ENCODE measurements at regions not wholly inside any gene's neighbourhood (a gene's known extent, or its start where the extent isn't known, plus 50 kb on each side); places are given as distances from the start of the nearest gene placed in this dataset.
"Not testable (repeated sequence)": the region's sequence is repeated elsewhere in the genome, so short reads cannot be mapped to it uniquely, and the experiment has no call there.

DNA sequence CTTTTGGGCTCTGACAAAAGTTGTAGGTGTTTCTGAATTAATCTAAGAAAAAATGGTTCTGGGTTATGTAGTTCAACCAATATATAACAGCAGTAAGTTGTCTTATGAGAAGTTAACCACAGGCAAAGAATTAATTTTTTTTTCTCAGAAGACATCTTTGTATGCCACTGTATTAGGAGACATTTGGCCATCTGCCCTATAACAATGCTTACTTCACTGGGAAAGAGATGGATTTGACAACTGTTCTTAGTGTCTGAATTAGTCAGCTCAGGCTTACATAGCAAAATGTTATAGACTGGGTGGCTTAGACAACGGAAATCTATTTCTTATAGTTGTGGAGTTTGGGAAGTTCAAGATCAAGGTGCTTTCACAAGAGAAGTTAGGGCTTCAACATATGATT lies 508.1 kb downstream of the STIM2 start:
- no peak for TF ChIP-seq TAF1 (IDR thresholded peaks at IDR 0.05; ENCODE audit: borderline replicate concordance, low read depth, low read length)
- no peak for TF ChIP-seq POLR2A (IDR thresholded peaks at IDR 0.05; ENCODE audit: low read depth, low read length)
- no peak for TF ChIP-seq POLR2AphosphoS5 (IDR thresholded peaks at IDR 0.05; ENCODE audit: low read depth, low read length)
- no peak for DNase-seq (ENCODE audit: insufficient read length)
- FAIRE-seq, result no peak

DNA sequence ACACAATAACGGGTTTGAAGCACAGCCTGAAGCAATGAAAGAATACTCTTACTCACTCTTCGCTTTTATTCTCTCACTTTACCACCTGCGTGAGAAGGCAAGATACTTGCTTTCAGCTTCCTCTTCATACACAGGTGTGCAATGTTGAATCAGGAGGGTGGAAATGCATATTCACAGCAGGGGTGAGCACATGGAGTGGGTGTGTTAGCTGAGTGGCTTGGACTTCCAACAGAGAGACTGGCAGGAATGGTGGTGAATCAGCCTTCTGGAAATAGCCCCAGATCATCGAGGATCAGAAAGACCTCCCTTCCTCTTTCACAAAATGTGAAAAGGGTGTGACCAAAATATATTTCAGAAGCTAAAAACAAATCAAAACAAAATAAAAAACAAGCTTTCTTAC lies 521.2 kb downstream of the STIM2 start:
- DNase-seq (ENCODE audit: insufficient read length), result no peak
- TF ChIP-seq TAF1 (IDR thresholded peaks at IDR 0.05; ENCODE audit: borderline replicate concordance, low read depth, low read length), result no peak
- no peak for TF ChIP-seq POLR2A (IDR thresholded peaks at IDR 0.05; ENCODE audit: low read depth, low read length)
- TF ChIP-seq POLR2AphosphoS5 (IDR thresholded peaks at IDR 0.05; ENCODE audit: low read depth, low read length), result no peak
- FAIRE-seq, result no peak

DNA sequence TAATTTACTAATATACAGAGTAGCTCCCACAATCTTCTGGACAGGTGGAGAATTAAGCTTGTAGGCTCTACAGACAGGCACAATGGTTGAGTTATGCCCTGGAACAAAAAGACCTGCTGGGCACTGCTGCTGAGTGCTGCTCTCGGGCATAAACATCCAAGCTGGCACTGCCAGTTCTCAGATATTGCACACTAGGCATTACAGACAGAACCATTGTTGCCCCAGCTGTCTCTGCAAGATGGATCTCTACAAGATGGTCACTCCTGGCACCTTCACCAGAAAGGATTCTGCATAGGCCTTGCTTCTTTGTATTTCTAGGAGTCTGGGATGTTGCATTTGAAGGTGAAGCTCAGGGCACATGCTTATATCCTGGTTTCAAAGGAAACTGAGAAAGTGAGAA lies 527.1 kb downstream of the STIM2 start:
- no peak for DNase-seq (ENCODE audit: insufficient read length)
- FAIRE-seq, result no peak
- TF ChIP-seq POLR2A (IDR thresholded peaks at IDR 0.05; ENCODE audit: low read depth, low read length) (no peak), TAF1 (IDR thresholded peaks at IDR 0.05; ENCODE audit: borderline replicate concordance, low read depth, low read length) (no peak), POLR2AphosphoS5 (IDR thresholded peaks at IDR 0.05; ENCODE audit: low read depth, low read length) (no peak)

GRCh38 chr4:27397886-27398285 lies 537.2 kb downstream of the STIM2 start:
- TF ChIP-seq TAF1 (IDR thresholded peaks at IDR 0.05; ENCODE audit: borderline replicate concordance, low read depth, low read length) (no peak), POLR2AphosphoS5 (IDR thresholded peaks at IDR 0.05; ENCODE audit: low read depth, low read length) (no peak), POLR2A (IDR thresholded peaks at IDR 0.05; ENCODE audit: low read depth, low read length) (no peak)
- FAIRE-seq, result no peak
- DNase-seq (ENCODE audit: insufficient read length), result no peak

GRCh38 chr4:27398631-27399310 lies 538.1 kb downstream of the STIM2 start:
- DNase-seq (ENCODE audit: insufficient read length), result no peak
- TF ChIP-seq POLR2A (IDR thresholded peaks at IDR 0.05; ENCODE audit: low read depth, low read length) (no peak), POLR2AphosphoS5 (IDR thresholded peaks at IDR 0.05; ENCODE audit: low read depth, low read length) (no peak), TAF1 (IDR thresholded peaks at IDR 0.05; ENCODE audit: borderline replicate concordance, low read depth, low read length) (no peak)
- FAIRE-seq, result no peak

GRCh38 chr4:27407616-27408015 lies 547.0 kb downstream of the STIM2 start:
- no peak for FAIRE-seq
- TF ChIP-seq TAF1 (IDR thresholded peaks at IDR 0.05; ENCODE audit: borderline replicate concordance, low read depth, low read length) (no peak), POLR2A (IDR thresholded peaks at IDR 0.05; ENCODE audit: low read depth, low read length) (no peak), POLR2AphosphoS5 (IDR thresholded peaks at IDR 0.05; ENCODE audit: low read depth, low read length) (no peak)
- DNase-seq (ENCODE audit: insufficient read length), result no peak

GRCh38 chr4:27412613-27413012 lies 552.0 kb downstream of the STIM2 start:
- FAIRE-seq, result no peak
- DNase-seq (ENCODE audit: insufficient read length), result no peak
- TF ChIP-seq POLR2A (IDR thresholded peaks at IDR 0.05; ENCODE audit: low read depth, low read length) (no peak), TAF1 (IDR thresholded peaks at IDR 0.05; ENCODE audit: borderline replicate concordance, low read depth, low read length) (no peak), POLR2AphosphoS5 (IDR thresholded peaks at IDR 0.05; ENCODE audit: low read depth, low read length) (no peak)

GRCh38 chr4:27414887-27415731 lies 554.5 kb downstream of the STIM2 start:
- FAIRE-seq (no peak), DNase-seq (ENCODE audit: insufficient read length) (no peak)
- TF ChIP-seq POLR2AphosphoS5 (IDR thresholded peaks at IDR 0.05; ENCODE audit: low read depth, low read length), result no peak
- no peak for TF ChIP-seq TAF1 (IDR thresholded peaks at IDR 0.05; ENCODE audit: borderline replicate concordance, low read depth, low read length)
- no peak for TF ChIP-seq POLR2A (IDR thresholded peaks at IDR 0.05; ENCODE audit: low read depth, low read length)

DNA sequence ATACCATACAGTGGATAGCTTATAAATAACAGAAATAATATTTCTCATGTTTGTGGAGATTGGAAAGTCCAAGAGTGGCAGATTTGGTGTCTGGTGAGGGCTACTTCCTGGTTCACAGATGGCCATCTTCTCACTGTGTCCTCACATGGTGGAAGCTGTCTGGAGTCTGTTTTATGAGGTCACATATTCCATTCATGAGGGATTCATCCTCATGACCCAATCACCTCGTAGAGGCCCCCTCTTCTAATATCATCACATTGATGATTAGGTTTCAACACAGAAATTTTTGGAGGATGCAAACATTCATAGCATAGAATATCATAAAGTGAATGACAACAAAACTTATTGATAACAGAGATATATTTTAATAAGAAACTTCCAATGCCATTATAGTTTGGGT lies 568.0 kb downstream of the STIM2 start:
- FAIRE-seq (no peak), DNase-seq (ENCODE audit: insufficient read length) (no peak)
- no peak for TF ChIP-seq TAF1 (IDR thresholded peaks at IDR 0.05; ENCODE audit: borderline replicate concordance, low read depth, low read length)
- TF ChIP-seq POLR2AphosphoS5 (IDR thresholded peaks at IDR 0.05; ENCODE audit: low read depth, low read length), result no peak
- TF ChIP-seq POLR2A (IDR thresholded peaks at IDR 0.05; ENCODE audit: low read depth, low read length), result no peak

- DNase-seq (ENCODE audit: insufficient read length), result no peak
- TF ChIP-seq POLR2AphosphoS5 (IDR thresholded peaks at IDR 0.05; ENCODE audit: low read depth, low read length), result no peak
- FAIRE-seq, result no peak
Measured at GRCh38 chr4:27429364-27429871, 568.8 kb downstream of the STIM2 start.

DNA sequence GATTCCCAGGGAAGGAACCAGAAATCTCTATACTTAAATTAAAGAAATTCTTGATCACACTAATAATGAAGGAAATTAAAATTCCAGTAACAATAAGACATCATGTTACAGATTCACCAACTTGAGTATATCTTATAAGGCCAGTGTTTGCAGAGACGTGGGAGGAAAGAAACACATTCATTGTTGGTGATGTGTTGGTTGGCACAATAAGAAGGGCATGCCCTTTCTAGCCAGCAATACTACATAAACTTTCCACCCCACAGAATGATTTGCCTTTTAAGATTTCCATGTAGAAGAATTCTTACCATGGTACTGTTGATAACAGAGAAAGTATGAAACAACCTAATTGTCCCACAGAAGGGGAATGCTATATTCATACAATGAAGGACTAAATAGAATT lies 581.5 kb downstream of the STIM2 start:
- DNase-seq (ENCODE audit: insufficient read length) (no peak), FAIRE-seq (no peak)
- no peak for TF ChIP-seq POLR2AphosphoS5 (IDR thresholded peaks at IDR 0.05; ENCODE audit: low read depth, low read length)
- TF ChIP-seq TAF1 (IDR thresholded peaks at IDR 0.05; ENCODE audit: borderline replicate concordance, low read depth, low read length), result no peak
- no peak for TF ChIP-seq POLR2A (IDR thresholded peaks at IDR 0.05; ENCODE audit: low read depth, low read length)

DNA sequence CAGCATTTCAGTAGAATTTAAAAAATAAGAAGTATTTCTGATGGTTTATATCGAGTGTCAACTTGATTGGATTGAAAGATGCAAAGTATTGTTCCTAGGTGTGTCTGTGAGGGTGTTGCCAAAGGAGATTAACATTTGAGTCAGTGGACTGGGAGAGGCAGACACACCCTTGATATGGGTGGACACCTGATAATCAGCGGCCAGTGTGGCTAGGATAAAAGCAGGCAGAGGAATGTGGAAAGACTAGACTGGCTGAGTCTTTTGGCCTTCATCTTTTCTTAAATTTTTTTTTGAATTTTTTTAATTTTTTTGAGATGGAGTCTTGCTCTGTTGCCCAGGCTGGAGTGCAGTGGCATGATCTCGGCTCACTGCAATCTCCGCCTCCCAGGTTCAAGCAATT lies 582.0 kb downstream of the STIM2 start:
- DNase-seq (ENCODE audit: insufficient read length); FAIRE-seq: not testable (repeated sequence)
